Activated naive CD4-positive, alpha-beta T cell treated with anti-CD3 and anti-CD28 coated beads, Interleukin-2, amount 50 U/mL, for 24 hours (primary cell): ENCODE measurements at regions not wholly inside any gene's neighbourhood (a gene's known extent, or its start where the extent isn't known, plus 50 kb on each side); places are given as distances from the start of the nearest gene placed in this dataset.
A peak's percentile ranks its signal among the peaks of the same experiment; 100 is the strongest.
"Not testable (repeated sequence)": the region's sequence is repeated elsewhere in the genome, so short reads cannot be mapped to it uniquely, and the experiment has no call there.

ENCODE experiments used
- H3K27ac Mint-ChIP-seq: one replicate; pipeline ENCODE4 v1.8.0; 2021; ENCODE audit warnings: mild to moderate bottlenecking, mixed read lengths
- H3K27me3 Mint-ChIP-seq: one replicate; pipeline ENCODE4 v1.8.0; 2021; ENCODE audit warnings: mixed read lengths
- H3K36me3 Mint-ChIP-seq: one replicate; pipeline ENCODE4 v1.8.0; 2021; ENCODE audit warnings: mixed read lengths
- H3K4me1 Mint-ChIP-seq: one replicate; pipeline ENCODE4 v1.8.0; 2021; ENCODE audit warnings: mixed read lengths
- H3K4me3 Mint-ChIP-seq: one replicate; pipeline ENCODE4 v1.8.0; 2021; ENCODE audit warnings: mild to moderate bottlenecking, mixed read lengths
- H3K9me3 Mint-ChIP-seq: one replicate; pipeline ENCODE4 v1.8.0; 2021; ENCODE audit warnings: mixed read lengths

DNA sequence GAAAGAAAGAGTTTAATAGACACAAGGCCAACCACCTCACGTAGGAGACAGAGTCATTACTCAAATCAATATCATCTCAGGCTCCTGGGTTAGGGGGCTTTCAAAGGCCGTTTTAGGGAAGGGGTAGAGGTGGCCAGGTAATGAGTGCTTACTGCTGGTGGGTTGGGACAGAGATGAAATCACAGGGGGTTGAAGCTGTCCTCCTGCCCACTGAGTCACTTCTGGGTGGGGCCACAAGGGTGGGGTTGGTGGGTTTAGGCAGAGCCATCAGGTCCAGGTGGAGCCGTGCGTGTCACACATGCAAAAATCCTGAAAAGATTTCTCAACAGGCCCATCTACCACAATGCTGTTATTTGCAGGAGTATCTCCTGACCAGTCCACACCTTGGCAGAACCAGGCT, 167.0 kb upstream of the EXOC2 start:
- no peak overlapping the region for H3K27ac Mint-ChIP-seq
- H3K4me3 Mint-ChIP-seq, result no peak overlapping the region
- no peaks in the 10 kb centered on the region for H3K4me1 Mint-ChIP-seq
- peaks cover 13% of the 10 kb centered on the region for H3K27me3 Mint-ChIP-seq
- H3K9me3 Mint-ChIP-seq, result no peaks in the 10 kb centered on the region
- H3K36me3 Mint-ChIP-seq, result no peaks in the 10 kb centered on the region

DNA sequence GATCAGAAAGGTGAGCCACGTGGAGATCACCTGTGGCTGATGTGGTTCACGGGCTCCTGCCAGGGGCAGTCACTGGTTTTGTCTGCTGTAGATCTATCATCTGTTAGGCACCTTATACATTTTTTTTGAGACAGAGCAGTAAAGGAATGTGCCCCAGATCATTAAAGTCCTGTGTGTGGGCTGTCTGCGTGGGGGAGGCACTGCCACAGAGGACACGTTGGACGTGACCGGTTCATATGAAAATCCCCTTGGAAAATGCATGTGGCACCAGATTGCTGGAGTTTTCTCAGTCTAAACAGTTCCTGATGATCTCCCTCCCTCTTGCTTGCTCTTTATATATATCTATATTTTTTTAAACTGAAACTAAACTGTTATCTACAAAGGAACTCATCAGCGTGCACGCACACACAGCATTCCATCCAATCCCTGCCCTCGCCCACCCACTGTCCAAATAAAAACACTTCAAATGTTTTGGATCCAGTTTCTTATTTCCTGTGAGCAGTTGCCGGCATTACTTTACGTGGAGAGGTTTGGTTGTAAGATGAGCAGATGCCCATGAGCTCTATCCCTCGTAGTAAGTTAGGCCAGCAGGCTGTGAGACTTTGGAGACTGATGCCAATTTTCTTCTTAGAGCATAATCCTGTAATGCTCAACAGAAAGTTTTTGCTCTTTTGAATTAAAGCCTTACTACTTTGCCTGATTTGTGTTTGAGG, 161.6 kb upstream of the EXOC2 start:
- Mint-ChIP-seq H3K36me3 (no peaks in the 10 kb centered on the region), H3K27ac (no peak overlapping the region), H3K9me3 (no peaks in the 10 kb centered on the region), H3K4me1 (no peaks in the 10 kb centered on the region), H3K4me3 (no peak overlapping the region), H3K27me3 (peaks cover 6% of the 10 kb centered on the region)

- not testable (repeated sequence) for H3K36me3 Mint-ChIP-seq, H3K4me1 Mint-ChIP-seq, H3K27me3 Mint-ChIP-seq, H3K4me3 Mint-ChIP-seq, H3K9me3 Mint-ChIP-seq, H3K27ac Mint-ChIP-seq
Measured at GRCh38 chr6:852216-852615, 159.3 kb upstream of the EXOC2 start.

DNA sequence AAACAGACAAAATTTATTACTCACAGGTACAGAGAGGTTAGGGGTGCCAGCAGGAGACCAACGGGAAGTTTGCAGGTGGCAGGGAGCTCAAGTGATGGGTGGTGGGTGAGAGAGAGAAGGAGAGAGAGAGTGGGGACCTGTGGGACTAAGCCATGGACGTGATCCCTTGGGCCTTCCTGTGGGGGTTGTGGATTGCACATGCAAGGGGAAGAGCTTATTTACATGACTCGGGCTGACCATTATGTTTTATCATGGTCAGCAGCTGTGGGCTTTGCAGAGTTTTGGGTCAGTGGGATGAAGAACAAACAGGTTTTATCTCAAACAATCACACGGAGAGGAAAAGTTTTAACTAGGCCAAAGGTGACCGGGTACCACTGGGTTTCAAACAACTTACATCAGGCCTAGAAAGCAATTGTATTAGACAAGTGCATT, 156.2 kb upstream of the EXOC2 start:
- Mint-ChIP-seq H3K27me3 (peaks cover 5% of the 10 kb centered on the region), H3K27ac (no peak overlapping the region), H3K4me1 (no peaks in the 10 kb centered on the region), H3K36me3 (no peaks in the 10 kb centered on the region), H3K4me3 (no peak overlapping the region), H3K9me3 (no peaks in the 10 kb centered on the region)

GRCh38 chr6:845566-845965, 152.6 kb upstream of the EXOC2 start:
- peaks cover 13% of the 10 kb centered on the region for H3K27me3 Mint-ChIP-seq
- no peak overlapping the region for H3K27ac Mint-ChIP-seq
- no peak overlapping the region for H3K4me3 Mint-ChIP-seq
- H3K36me3 Mint-ChIP-seq, result no peaks in the 10 kb centered on the region
- no peaks in the 10 kb centered on the region for H3K4me1 Mint-ChIP-seq
- no peaks in the 10 kb centered on the region for H3K9me3 Mint-ChIP-seq

- no peaks in the 10 kb centered on the region for H3K36me3 Mint-ChIP-seq
- H3K27ac Mint-ChIP-seq, result no peak overlapping the region
- H3K9me3 Mint-ChIP-seq, result peaks cover 4% of the 10 kb centered on the region
- no peaks in the 10 kb centered on the region for H3K4me1 Mint-ChIP-seq
- no peak overlapping the region for H3K4me3 Mint-ChIP-seq
- peaks cover 14% of the 10 kb centered on the region for H3K27me3 Mint-ChIP-seq
Measured at GRCh38 chr6:845101-845500, 152.2 kb upstream of the EXOC2 start.

DNA sequence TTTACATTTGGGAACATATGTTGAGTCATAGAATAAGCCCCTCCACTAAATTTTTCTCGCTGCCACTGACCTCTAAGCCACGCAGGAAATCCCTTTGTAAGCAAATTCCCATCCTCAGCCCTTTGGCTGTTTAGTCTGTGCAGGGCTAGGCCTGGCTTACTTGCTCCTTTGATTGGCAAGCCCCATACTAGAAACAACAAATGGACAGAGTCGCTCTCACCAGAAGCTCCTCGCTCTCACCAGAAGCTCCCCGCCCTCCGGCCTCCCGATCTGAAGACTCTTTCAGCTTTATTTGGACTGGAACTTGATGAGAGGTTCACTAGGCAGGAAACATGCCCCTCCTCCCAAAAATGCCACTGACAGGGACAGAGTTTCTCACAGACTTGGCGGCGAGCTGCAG, 149.2 kb upstream of the EXOC2 start:
- H3K27me3 Mint-ChIP-seq, result peaks cover 20% of the 10 kb centered on the region
- no peak overlapping the region for H3K4me3 Mint-ChIP-seq
- H3K4me1 Mint-ChIP-seq, result no peaks in the 10 kb centered on the region
- H3K9me3 Mint-ChIP-seq, result peaks cover 5% of the 10 kb centered on the region
- no peaks in the 10 kb centered on the region for H3K36me3 Mint-ChIP-seq
- H3K27ac Mint-ChIP-seq, result no peak overlapping the region

GRCh38 chr6:841569-841968, 148.6 kb upstream of the EXOC2 start:
- Mint-ChIP-seq H3K9me3 (peaks cover 5% of the 10 kb centered on the region), H3K27me3 (peaks cover 19% of the 10 kb centered on the region), H3K4me1 (no peaks in the 10 kb centered on the region), H3K27ac (no peak overlapping the region), H3K4me3 (no peak overlapping the region), H3K36me3 (peaks cover 1% of the 10 kb centered on the region)

DNA sequence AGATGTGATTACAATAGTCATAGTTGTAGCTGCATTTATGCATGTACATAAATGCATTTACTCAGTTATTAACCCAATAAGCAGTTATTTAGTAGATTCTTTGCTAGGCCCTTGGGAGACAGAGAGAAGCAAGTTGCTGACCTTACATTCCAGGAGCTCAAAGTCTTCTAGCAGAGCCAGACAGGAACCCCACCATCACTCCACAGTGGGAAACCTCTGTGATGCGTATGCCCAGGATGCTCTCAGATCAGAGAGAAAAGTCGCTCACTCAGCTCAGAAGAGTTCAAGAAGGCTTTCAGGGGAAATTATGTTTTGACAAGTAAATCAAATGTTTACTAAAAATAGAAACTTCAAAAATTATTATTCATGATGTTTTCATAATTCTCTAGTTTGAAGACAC, 146.3 kb upstream of the EXOC2 start:
- Mint-ChIP-seq H3K4me3 (no peak overlapping the region), H3K9me3 (peaks cover 5% of the 10 kb centered on the region), H3K36me3 (peaks cover 1% of the 10 kb centered on the region), H3K27me3 (peaks cover 19% of the 10 kb centered on the region), H3K4me1 (no peaks in the 10 kb centered on the region), H3K27ac (no peak overlapping the region)

GRCh38 chr6:837380-837779, 144.4 kb upstream of the EXOC2 start:
- Mint-ChIP-seq H3K27ac (no peak overlapping the region), H3K4me1 (no peaks in the 10 kb centered on the region), H3K4me3 (no peak overlapping the region), H3K27me3 (peaks cover 16% of the 10 kb centered on the region), H3K36me3 (peaks cover 1% of the 10 kb centered on the region), H3K9me3 (peaks cover 12% of the 10 kb centered on the region)

DNA sequence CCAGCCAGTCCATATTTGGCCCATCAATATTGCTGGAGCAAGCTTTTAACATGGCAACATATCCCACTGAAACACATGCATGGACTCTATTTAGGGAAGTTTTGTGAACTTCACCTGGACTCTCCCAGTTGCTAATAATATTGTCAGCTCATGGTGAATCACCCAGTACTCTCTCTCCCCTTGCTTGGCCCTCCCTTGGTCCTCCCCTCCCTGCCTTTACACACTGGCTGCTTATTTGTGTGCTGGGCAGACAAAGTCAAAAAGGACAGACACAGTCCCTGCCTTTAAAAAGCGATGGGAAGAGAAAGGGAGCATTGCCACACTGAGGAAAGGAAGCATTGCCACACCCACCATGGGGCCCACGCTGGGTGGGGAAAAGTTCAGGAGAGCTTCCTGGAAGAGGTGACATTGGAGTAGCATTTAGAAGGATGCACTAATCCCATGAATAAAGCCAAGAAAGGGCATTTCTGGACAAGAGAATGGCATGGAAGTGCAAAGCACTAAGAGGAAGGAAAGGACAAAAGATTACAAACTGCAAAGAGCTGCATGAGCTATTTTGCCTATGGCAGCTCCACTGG, 143.4 kb upstream of the EXOC2 start:
- H3K9me3 Mint-ChIP-seq, result peaks cover 14% of the 10 kb centered on the region
- H3K36me3 Mint-ChIP-seq, result peaks cover 1% of the 10 kb centered on the region
- no peaks in the 10 kb centered on the region for H3K4me1 Mint-ChIP-seq
- no peak overlapping the region for H3K4me3 Mint-ChIP-seq
- H3K27ac Mint-ChIP-seq, result no peak overlapping the region
- peaks cover 14% of the 10 kb centered on the region for H3K27me3 Mint-ChIP-seq

GRCh38 chr6:835476-836160, 142.7 kb upstream of the EXOC2 start:
- peaks cover 1% of the 10 kb centered on the region for H3K36me3 Mint-ChIP-seq

DNA sequence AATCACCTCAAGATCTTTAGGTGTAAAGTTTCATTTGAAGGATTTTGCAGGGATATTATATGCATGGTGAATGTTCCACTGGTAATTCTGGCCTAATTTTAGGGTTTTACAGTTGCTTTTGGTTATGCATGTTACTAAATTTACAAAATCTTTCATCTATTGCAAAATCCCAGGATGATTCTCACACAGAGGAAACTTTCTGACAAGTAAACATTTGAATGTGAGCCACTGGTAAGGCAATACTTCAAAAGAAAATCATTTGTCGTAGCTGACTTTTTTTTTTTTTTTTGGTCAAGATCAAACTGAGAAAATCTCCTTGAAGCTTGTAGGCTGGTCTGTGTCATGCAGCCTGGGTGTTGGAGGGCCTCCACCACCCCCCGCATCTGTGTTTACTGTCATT, 141.9 kb upstream of the EXOC2 start:
- Mint-ChIP-seq H3K27me3 (peaks cover 11% of the 10 kb centered on the region), H3K9me3 (peaks cover 9% of the 10 kb centered on the region), H3K27ac (no peak overlapping the region), H3K4me1 (no peaks in the 10 kb centered on the region), H3K36me3 (peaks cover 1% of the 10 kb centered on the region), H3K4me3 (no peak overlapping the region)

More at GRCh38 chr6:835476-836160, 142.7 kb upstream of the EXOC2 start:
- Mint-ChIP-seq H3K4me1 (no peaks in the 10 kb centered on the region), H3K27ac (no peak overlapping the region), H3K27me3 (peaks cover 11% of the 10 kb centered on the region), H3K4me3 (no peak overlapping the region), H3K9me3 (peaks cover 14% of the 10 kb centered on the region)

DNA sequence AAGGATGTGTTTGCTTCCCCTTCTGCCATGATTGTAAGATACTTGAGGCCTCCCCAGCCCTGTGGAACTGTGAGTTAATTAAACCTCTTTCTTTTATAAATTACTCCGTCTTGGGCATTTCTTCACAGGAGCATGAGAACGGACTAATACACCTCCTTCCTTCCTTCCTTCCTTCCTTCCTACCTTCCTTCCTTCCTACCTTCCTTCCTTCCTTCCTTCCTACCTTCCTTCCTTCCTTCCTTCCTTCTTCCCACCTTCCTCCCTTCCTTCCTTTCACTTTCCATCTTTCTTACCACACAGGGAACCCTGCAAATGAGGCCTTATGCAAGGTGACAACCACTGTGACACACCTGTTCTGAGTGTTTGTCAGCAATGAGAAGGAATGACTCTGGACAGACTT, 141.3 kb upstream of the EXOC2 start:
- H3K27ac Mint-ChIP-seq, result peak overlapping the region; percentile 92
- H3K36me3 Mint-ChIP-seq, result peaks cover 1% of the 10 kb centered on the region
- H3K4me1 Mint-ChIP-seq, result no peaks in the 10 kb centered on the region
- H3K4me3 Mint-ChIP-seq, result no peak overlapping the region
- H3K9me3 Mint-ChIP-seq, result peaks cover 9% of the 10 kb centered on the region
- peaks cover 14% of the 10 kb centered on the region for H3K27me3 Mint-ChIP-seq

- Mint-ChIP-seq H3K27me3 (peaks cover 15% of the 10 kb centered on the region), H3K9me3 (peaks cover 14% of the 10 kb centered on the region)
- not testable (repeated sequence) for H3K27ac Mint-ChIP-seq, H3K4me1 Mint-ChIP-seq, H3K4me3 Mint-ChIP-seq, H3K36me3 Mint-ChIP-seq
Measured at GRCh38 chr6:832804-833203, 139.9 kb upstream of the EXOC2 start.

GRCh38 chr6:830667-831327, 137.9 kb upstream of the EXOC2 start:
- Mint-ChIP-seq H3K4me3 (no peak overlapping the region), H3K36me3 (peaks cover 5% of the 10 kb centered on the region), H3K27me3 (peaks cover 24% of the 10 kb centered on the region), H3K27ac (no peak overlapping the region), H3K9me3 (peaks cover 25% of the 10 kb centered on the region), H3K4me1 (no peaks in the 10 kb centered on the region)
